IMR-90 (cell line): ENCODE measurements at regions not wholly inside any gene's neighbourhood (a gene's known extent, or its start where the extent isn't known, plus 50 kb on each side); places are given as distances from the start of the nearest gene placed in this dataset.

Experiments used
- ATAC-seq: fragments of 200-7000 bp; cut with Tn5 transposase; 2 replicates; pipeline ENCODE4 v1.9.1; 2020; ENCODE audit warnings: low read depth, mild to moderate bottlenecking, moderate library complexity
- BruUV-seq: library from RNA; stranded (reverse); fragments of 400-500 nt; replicated peaks from 2 replicates; lab custom pipeline; 2021; lab: Mats Ljungman, UMichigan
- CTCF ChIA-PET: fragments of 300-600 bp; formaldehyde crosslinking; extraction: SDS; loops from one replicate; lab custom pipeline; 2021; ENCODE audit warnings: antibody characterized with exemption; lab: Yijun Ruan, JAX
- POLR2A ChIA-PET: fragments of 300-600 bp; sonication (Branson Sonifier 250); formaldehyde crosslinking; loops from one replicate; lab custom pipeline; 2022; ENCODE audit warnings: antibody characterized with exemption; ENCODE audit not compliant: unreplicated experiment; lab: Charles Lee
- DNase-seq: peaks from one replicate; pipeline ENCODE4 v3.0.0; 2013
- H2AFZ ChIP-seq: replicated peaks from 2 replicates; pipeline ENCODE3; 2013; ENCODE audit warnings: low read length, mild to moderate bottlenecking; ENCODE audit not compliant: poor library complexity
- H2AK5ac ChIP-seq: 2 replicates; pipeline ENCODE4 v1.6.1; 2013; ENCODE audit warnings: low read depth, low read length, inconsistent platforms
- H2AK9ac ChIP-seq: replicated peaks from 2 replicates; pipeline ENCODE3; 2013; ENCODE audit warnings: mild to moderate bottlenecking, low read depth, low read length, moderate library complexity; ENCODE audit not compliant: poor library complexity
- H2BK120ac ChIP-seq: 2 replicates; pipeline ENCODE4 v1.6.1; 2013; ENCODE audit warnings: low read depth, low read length, inconsistent platforms
- H2BK15ac ChIP-seq: 3 replicates; pipeline ENCODE4 v1.6.1; 2013; ENCODE audit warnings: low read depth, low read length, inconsistent platforms
- H2BK20ac ChIP-seq: 2 replicates; pipeline ENCODE4 v1.6.1; 2013; ENCODE audit warnings: low read depth, mild to moderate bottlenecking, inconsistent platforms, low read length, moderate library complexity
- H2BK5ac ChIP-seq: 2 replicates; pipeline ENCODE4 v1.6.1; 2013; ENCODE audit warnings: mild to moderate bottlenecking, low read depth, low read length, inconsistent platforms; ENCODE audit not compliant: poor library complexity, severe bottlenecking
- H3K14ac ChIP-seq: replicated peaks from 2 replicates; pipeline ENCODE4 v1.6.1; 2013; ENCODE audit warnings: low read depth, low read length, inconsistent platforms
- H3K18ac ChIP-seq: 2 replicates; pipeline ENCODE4 v1.6.1; 2013; ENCODE audit warnings: low read depth, low read length, control low read depth
- H3K23ac ChIP-seq: 2 replicates; pipeline ENCODE4 v1.6.1; 2013; ENCODE audit warnings: low read depth, low read length, inconsistent platforms
- H3K27ac ChIP-seq: 2 replicates; pipeline ENCODE4 v1.5.1; 2013; ENCODE audit warnings: mild to moderate bottlenecking, control low read depth, low read length; ENCODE audit not compliant: insufficient read depth
- H3K27me3 ChIP-seq: 2 replicates; pipeline ENCODE4 v1.6.1; 2013; ENCODE audit warnings: low read length; ENCODE audit not compliant: control insufficient read depth, insufficient read depth
- H3K36me3 ChIP-seq: 2 replicates; pipeline ENCODE4 v1.6.1; 2013; ENCODE audit warnings: low read length, mixed read lengths; ENCODE audit not compliant: control insufficient read depth, insufficient read depth
- H3K4ac ChIP-seq: 2 replicates; pipeline ENCODE4 v1.6.1; 2013; ENCODE audit warnings: low read depth, low read length, inconsistent platforms
- H3K4me1 ChIP-seq: 2 replicates; pipeline ENCODE4 v1.6.1; 2013; ENCODE audit warnings: low read length, mixed read lengths; ENCODE audit not compliant: control insufficient read depth, insufficient read depth
- H3K4me2 ChIP-seq: 2 replicates; pipeline ENCODE4 v1.6.1; 2013; ENCODE audit warnings: low read depth, mild to moderate bottlenecking, control low read depth, low read length, moderate library complexity
- H3K4me3 ChIP-seq: 2 replicates; pipeline ENCODE4 v1.5.1; 2013; ENCODE audit warnings: low read depth, mild to moderate bottlenecking, control low read depth, low read length, moderate library complexity; ENCODE audit not compliant: insufficient read depth
- H3K56ac ChIP-seq: 2 replicates; pipeline ENCODE4 v1.6.1; 2013; ENCODE audit warnings: low read length, inconsistent platforms; ENCODE audit not compliant: insufficient read depth; ENCODE audit errors: extremely low read depth
- H3K79me1 ChIP-seq, 2 experiments: 2 replicates each; pipeline ENCODE4 v1.6.1; 2013; ENCODE audit warnings: low read length in 2 of 2, inconsistent platforms in 1 of 2, low read depth in 1 of 2
- H3K9ac ChIP-seq: 2 replicates; pipeline ENCODE4 v1.6.1; 2013; ENCODE audit warnings: low read depth, low read length, control low read depth
- H3K9me1 ChIP-seq: 2 replicates; pipeline ENCODE4 v1.6.1; 2013; ENCODE audit warnings: low read length, inconsistent platforms; ENCODE audit not compliant: insufficient read depth
- H3K9me3 ChIP-seq: 2 replicates; pipeline ENCODE4 v1.6.1; 2013; ENCODE audit warnings: low read length; ENCODE audit not compliant: control insufficient read depth, insufficient read depth
- H4K20me1 ChIP-seq: 2 replicates; pipeline ENCODE4 v1.6.1; 2013; ENCODE audit warnings: low read length, inconsistent platforms; ENCODE audit not compliant: insufficient read depth
- H4K5ac ChIP-seq: 2 replicates; pipeline ENCODE4 v1.6.1; 2013; ENCODE audit warnings: mild to moderate bottlenecking, low read depth, low read length, control low read depth
- H4K8ac ChIP-seq, 2 experiments: 2 replicates each; pipeline ENCODE4 v1.6.1; 2013; ENCODE audit warnings: low read depth in 2 of 2, low read length in 2 of 2, control low read depth in 1 of 2, inconsistent platforms in 1 of 2
- H4K91ac ChIP-seq: 2 replicates; pipeline ENCODE4 v1.6.1; 2013; ENCODE audit warnings: low read depth, low read length, inconsistent platforms; ENCODE audit not compliant: insufficient read depth
- BHLHE40 ChIP-seq: fragments of 150-350 bp; IDR thresholded peaks from 2 replicates; pipeline ENCODE4 v1.6.1; 2016; ENCODE audit warnings: mild to moderate bottlenecking, low read depth, low read length
- CEBPB ChIP-seq: IDR thresholded peaks from 2 replicates; pipeline ENCODE4 v1.6.1; 2012; ENCODE audit warnings: low read depth, low read length, improper control_type of control experiment
- CHD1 ChIP-seq: IDR thresholded peaks from 2 replicates; pipeline ENCODE4 v1.6.1; 2012; ENCODE audit warnings: low read depth, low read length, improper control_type of control experiment
- CTCF ChIP-seq: conservative IDR thresholded peaks from 2 replicates; pipeline ENCODE4 v1.5.1; 2012; ENCODE audit warnings: mild to moderate bottlenecking, low read depth, low read length, improper control_type of control experiment
- ELK1 ChIP-seq: fragments of 150-350 bp; IDR thresholded peaks from 2 replicates; pipeline ENCODE4 v1.6.1; 2016; ENCODE audit warnings: low read depth, mild to moderate bottlenecking, low read length, moderate library complexity, borderline replicate concordance
- FOS ChIP-seq: fragments of 150-350 bp; IDR thresholded peaks from 2 replicates; pipeline ENCODE4 v1.6.1; 2016; ENCODE audit warnings: low read depth, low read length
- MAFK ChIP-seq: IDR thresholded peaks from 2 replicates; pipeline ENCODE4 v1.6.1; 2012; ENCODE audit warnings: low read depth, low read length, improper control_type of control experiment
- MAZ ChIP-seq: IDR thresholded peaks from 2 replicates; pipeline ENCODE4 v1.6.1; 2012; ENCODE audit warnings: low read depth, mild to moderate bottlenecking, low read length, improper control_type of control experiment, moderate library complexity, borderline replicate concordance
- MXI1 ChIP-seq: IDR thresholded peaks from 2 replicates; pipeline ENCODE4 v1.6.1; 2012; ENCODE audit warnings: low read depth, mild to moderate bottlenecking, low read length, moderate library complexity, borderline replicate concordance
- NFE2L2 ChIP-seq: fragments of 150-350 bp; IDR thresholded peaks from 2 replicates; pipeline ENCODE4 v1.6.1; 2016; ENCODE audit warnings: low read depth, mild to moderate bottlenecking, low read length
- POLR2A ChIP-seq: IDR thresholded peaks from 2 replicates; pipeline ENCODE4 v1.6.1; 2012; ENCODE audit warnings: mild to moderate bottlenecking, low read depth, low read length
- RAD21 ChIP-seq: IDR thresholded peaks from 2 replicates; pipeline ENCODE4 v1.6.1; 2012; ENCODE audit warnings: low read length, improper control_type of control experiment
- RCOR1 ChIP-seq: IDR thresholded peaks from 2 replicates; pipeline ENCODE4 v1.6.1; 2012; ENCODE audit warnings: mild to moderate bottlenecking, low read length, improper control_type of control experiment; ENCODE audit not compliant: insufficient replicate concordance
- RFX5 ChIP-seq: IDR thresholded peaks from 2 replicates; pipeline ENCODE4 v1.8.0; 2012; ENCODE audit warnings: low read depth, mild to moderate bottlenecking, low read length, moderate library complexity
- SMC3 ChIP-seq: fragments of 150-350 bp; IDR thresholded peaks from 2 replicates; pipeline ENCODE4 v1.6.1; 2016; ENCODE audit warnings: low read depth, mild to moderate bottlenecking, antibody characterized with exemption, low read length, moderate library complexity
- WGBS, 2 experiments: methylation state at CpG; one replicate each; pipeline versions ENCODE4 v1.1.5 to v1.1.7; 2013; ENCODE audit warnings: missing lambda C conversion rate in 2 of 2; ENCODE audit not compliant: insufficient read length in 1 of 2; ENCODE audit errors: extremely low coverage in 2 of 2; 5-methylcytosine and 5-hydroxymethylcytosine counted together
- dilution Hi-C: fragments of 300-500 bp; cut with HindIII; formaldehyde crosslinking; loops from one replicate; pipeline ENCODE4 v1.14.3; 2018; ENCODE audit warnings: low sequenced_read_pairs; ENCODE audit not compliant: unreplicated experiment
- in situ Hi-C: fragments of 300-500 bp; cut with MboI; formaldehyde crosslinking; loops from 3 replicates; pipeline ENCODE4 v1.14.3; 2019; ENCODE audit warnings: low sequenced_read_pairs, inconsistent platforms, mixed read lengths
- intact Hi-C: fragments of 100-400 bp; cut with micrococcal nuclease; formaldehyde crosslinking; loops from 2 replicates; pipeline ENCODE4 v1.10.0; 2022
- TF ChIP-seq, protein P1 (sequence below): fragments of 150-350 bp; IDR thresholded peaks from 2 replicates; pipeline ENCODE4 v1.6.1; 2017; ENCODE audit warnings: mild to moderate bottlenecking, antibody characterized with exemption, low read length, low read depth

DNA sequence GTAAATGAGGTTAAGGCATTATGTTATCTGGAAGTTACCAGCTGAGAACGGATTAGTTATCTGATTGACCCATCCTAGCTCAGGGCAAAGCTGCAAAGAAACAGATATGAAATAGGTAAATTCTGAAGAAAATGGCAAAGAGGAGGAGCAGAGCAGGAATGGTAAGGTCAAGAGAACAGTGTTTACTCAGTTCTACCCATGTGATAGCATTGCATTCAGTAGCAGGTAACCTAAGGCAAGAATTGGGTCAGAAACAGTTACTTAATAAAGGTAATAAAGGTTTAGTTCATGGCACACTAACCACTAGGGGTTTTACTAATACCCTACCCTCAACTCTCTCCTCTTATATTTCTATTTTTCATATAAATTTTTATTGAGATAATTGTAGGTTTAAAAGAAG lies 224.8 kb downstream of the ASCL1 start:
- no peak overlapping the region for H2BK20ac ChIP-seq
- H3K79me1 ChIP-seq = no peaks in the 10 kb centered on the region
- H4K8ac ChIP-seq = no peak overlapping the region
- no peak overlapping the region for H2BK5ac ChIP-seq
- no peak for TF ChIP-seq ELK1
- no peak for TF ChIP-seq MXI1
- TF ChIP-seq, protein P1, sequence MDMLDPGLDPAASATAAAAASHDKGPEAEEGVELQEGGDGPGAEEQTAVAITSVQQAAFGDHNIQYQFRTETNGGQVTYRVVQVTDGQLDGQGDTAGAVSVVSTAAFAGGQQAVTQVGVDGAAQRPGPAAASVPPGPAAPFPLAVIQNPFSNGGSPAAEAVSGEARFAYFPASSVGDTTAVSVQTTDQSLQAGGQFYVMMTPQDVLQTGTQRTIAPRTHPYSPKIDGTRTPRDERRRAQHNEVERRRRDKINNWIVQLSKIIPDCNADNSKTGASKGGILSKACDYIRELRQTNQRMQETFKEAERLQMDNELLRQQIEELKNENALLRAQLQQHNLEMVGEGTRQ = no peak
- no peak for TF ChIP-seq CEBPB
- TF ChIP-seq CHD1 = no peak
- TF ChIP-seq CTCF = no peak
- TF ChIP-seq RCOR1 = no peak
- no peak for TF ChIP-seq RAD21
- no peak for TF ChIP-seq BHLHE40
- TF ChIP-seq MAFK = no peak
- TF ChIP-seq POLR2A = no peak
- TF ChIP-seq SMC3 = no peak
- TF ChIP-seq MAZ = no peak
- TF ChIP-seq NFE2L2 = no peak
- TF ChIP-seq RFX5 = no peak
- TF ChIP-seq FOS = no peak
- H3K36me3 ChIP-seq = no peaks in the 10 kb centered on the region
- H3K23ac ChIP-seq = no peak overlapping the region
- no peak overlapping the region for H4K91ac ChIP-seq
- H3K56ac ChIP-seq = no peak overlapping the region
- no peak overlapping the region for H3K4ac ChIP-seq
- H2AK9ac ChIP-seq = no peak overlapping the region
- DNase-seq = no peak
- in situ Hi-C loops (no loop called here), dilution Hi-C loops (no loop called here), intact Hi-C loops (no loop called here)
- POLR2A ChIA-PET = no interaction called here
- H4K20me1 ChIP-seq = no peaks in the 10 kb centered on the region
- no peak overlapping the region for H4K5ac ChIP-seq
- no peak for ATAC-seq
- H3K9ac ChIP-seq = no peak overlapping the region
- H3K4me3 ChIP-seq = no peak overlapping the region
- 38% methylated on average over 1 of the region's 1 CpG; no CpG with 5 or more reads in 1 of the 2 experiments for WGBS, 2 experiments
- no peak overlapping the region for H2AK5ac ChIP-seq
- no peak overlapping the region for H3K14ac ChIP-seq
- H3K18ac ChIP-seq = no peak overlapping the region
- H3K4me1 ChIP-seq = no peaks in the 10 kb centered on the region
- H3K4me2 ChIP-seq = no peak overlapping the region
- H2AFZ ChIP-seq = no peak overlapping the region
- H3K9me1 ChIP-seq = no peaks in the 10 kb centered on the region
- no peak overlapping the region for H2BK120ac ChIP-seq
- no TSS peak for BruUV-seq
- H3K9me3 ChIP-seq = peaks cover 8% of the 10 kb centered on the region
- H3K27ac ChIP-seq = no peak overlapping the region
- no peak overlapping the region for H2BK15ac ChIP-seq
- no peaks in the 10 kb centered on the region for H3K27me3 ChIP-seq
- CTCF ChIA-PET = no interaction called here
